Mucosa of rectum (tissue), 2 donors: ENCODE measurements at regions not wholly inside any gene's neighbourhood (a gene's known extent, or its start where the extent isn't known, plus 50 kb on each side); places are given as distances from the start of the nearest gene placed in this dataset.

Source experiments
- H3K27ac ChIP-seq, 2 donors: one replicate each; pipeline ENCODE4 v1.7.0; 2013; ENCODE audit warnings: inconsistent platforms in 2 of 2, low read depth in 2 of 2, low read length in 2 of 2
- H3K27me3 ChIP-seq, 2 donors: one replicate each; pipeline ENCODE4 v1.7.0; 2013; ENCODE audit warnings: low read length in 2 of 2; ENCODE audit not compliant: control insufficient read depth in 2 of 2, insufficient read depth in 2 of 2
- H3K36me3 ChIP-seq, 2 donors: one replicate each; pipeline ENCODE4 v1.7.0; 2013; ENCODE audit warnings: low read length in 2 of 2; ENCODE audit not compliant: control insufficient read depth in 2 of 2, insufficient read depth in 2 of 2
- H3K4me1 ChIP-seq, 2 donors: one replicate each; pipeline ENCODE4 v1.7.0; 2013; ENCODE audit warnings: low read length in 2 of 2, mild to moderate bottlenecking in 1 of 2; ENCODE audit not compliant: control insufficient read depth in 2 of 2, insufficient read depth in 2 of 2
- H3K4me3 ChIP-seq, 2 donors: one replicate each; pipeline ENCODE4 v1.7.0; 2013; ENCODE audit warnings: low read length in 2 of 2
- H3K9ac ChIP-seq, 2 donors: one replicate each; pipeline ENCODE4 v1.7.0; 2013; ENCODE audit warnings: low read length in 2 of 2, low read depth in 1 of 2, mild to moderate bottlenecking in 1 of 2
- H3K9me3 ChIP-seq, 2 donors: one replicate each; pipeline ENCODE4 v1.7.0; 2013; ENCODE audit warnings: low read length in 2 of 2; ENCODE audit not compliant: control insufficient read depth in 2 of 2
- donor health status: healthy.
- donor health status: Normal muscosa, but diverticular disease.

GRCh38 chr5:34576891-34577666 lies 79.0 kb upstream of the RAI14 start:
- H3K9me3 ChIP-seq = no peaks in the 10 kb centered on the region
- peaks cover 0 to 3% of the 10 kb centered on the region in 2 donors for H3K4me1 ChIP-seq
- no peak overlapping the region for H3K27ac ChIP-seq
- no peaks in the 10 kb centered on the region for H3K36me3 ChIP-seq
- no peaks in the 10 kb centered on the region for H3K27me3 ChIP-seq
- H3K9ac ChIP-seq = no peak overlapping the region
- no peak overlapping the region for H3K4me3 ChIP-seq

DNA sequence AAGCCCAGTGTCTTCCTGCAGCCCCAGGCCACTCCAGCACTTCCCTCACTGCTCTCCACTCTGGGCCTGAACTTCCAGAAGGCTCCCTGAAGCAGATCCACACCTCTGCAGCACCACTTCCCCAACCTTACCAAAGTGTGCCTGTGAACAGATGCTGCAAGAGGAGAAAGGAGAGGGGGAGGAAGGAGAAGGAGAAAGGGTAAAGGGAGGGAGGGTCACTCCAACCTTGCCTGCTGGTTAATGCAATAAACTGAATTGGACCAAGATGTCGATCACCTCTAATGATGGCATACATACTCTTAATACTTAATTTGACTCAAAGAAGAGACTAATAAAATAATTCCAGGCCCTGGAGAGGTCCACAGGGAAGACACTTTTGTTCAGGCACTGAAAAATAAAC lies 77.2 kb upstream of the RAI14 start:
- H3K9me3 ChIP-seq = no peaks in the 10 kb centered on the region
- no peaks in the 10 kb centered on the region for H3K36me3 ChIP-seq
- no peak overlapping the region for H3K9ac ChIP-seq
- no peak overlapping the region for H3K4me3 ChIP-seq
- no peak overlapping the region for H3K27ac ChIP-seq
- peaks cover 0 to 3% of the 10 kb centered on the region in 2 donors for H3K4me1 ChIP-seq
- H3K27me3 ChIP-seq = no peaks in the 10 kb centered on the region

GRCh38 chr5:34580983-34581382 lies 75.1 kb upstream of the RAI14 start:
- H3K4me3 ChIP-seq = no peak overlapping the region
- H3K27ac ChIP-seq = no peak overlapping the region
- H3K9ac ChIP-seq = no peak overlapping the region
- no peaks in the 10 kb centered on the region for H3K9me3 ChIP-seq
- no peaks in the 10 kb centered on the region for H3K36me3 ChIP-seq
- H3K4me1 ChIP-seq = no peaks in the 10 kb centered on the region
- H3K27me3 ChIP-seq = no peaks in the 10 kb centered on the region

- H3K9ac ChIP-seq = no peak overlapping the region
- H3K27me3 ChIP-seq = no peaks in the 10 kb centered on the region
- no peaks in the 10 kb centered on the region for H3K36me3 ChIP-seq
- no peak overlapping the region for H3K4me3 ChIP-seq
- H3K4me1 ChIP-seq = no peaks in the 10 kb centered on the region
- no peaks in the 10 kb centered on the region for H3K9me3 ChIP-seq
- no peak overlapping the region for H3K27ac ChIP-seq
Observed at GRCh38 chr5:34582371-34582770, 73.8 kb upstream of the RAI14 start.

- Histone ChIP-seq H3K9me3 (no peaks in the 10 kb centered on the region), H3K27me3 (no peaks in the 10 kb centered on the region), H3K27ac (no peak overlapping the region), H3K36me3 (no peaks in the 10 kb centered on the region), H3K4me3 (no peak overlapping the region), H3K4me1 (no peaks in the 10 kb centered on the region), H3K9ac (no peak overlapping the region)
Observed at GRCh38 chr5:34583167-34583566, 73.0 kb upstream of the RAI14 start.

DNA sequence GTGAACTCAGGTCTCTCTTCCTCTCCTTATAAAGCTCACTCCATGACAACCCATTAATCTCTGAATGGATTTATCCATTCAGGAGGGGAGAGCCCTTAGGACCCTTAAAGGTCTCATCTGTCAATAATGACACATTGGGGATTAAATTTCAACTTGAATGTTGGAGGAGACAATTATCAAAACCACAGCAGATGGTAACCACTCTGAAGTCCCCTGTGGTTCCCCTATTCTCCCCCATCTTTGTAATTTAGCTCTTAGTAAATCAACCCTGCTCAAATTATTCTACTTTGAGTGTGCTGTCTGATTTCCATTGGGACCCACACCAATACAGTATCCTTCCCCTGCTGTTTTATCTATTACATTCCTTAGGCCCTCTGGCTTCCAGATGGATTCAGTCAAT lies 72.0 kb upstream of the RAI14 start:
- no peaks in the 10 kb centered on the region for H3K4me1 ChIP-seq
- no peak overlapping the region for H3K9ac ChIP-seq
- no peaks in the 10 kb centered on the region for H3K9me3 ChIP-seq
- no peak overlapping the region for H3K4me3 ChIP-seq
- H3K36me3 ChIP-seq = no peaks in the 10 kb centered on the region
- H3K27ac ChIP-seq = no peak overlapping the region
- H3K27me3 ChIP-seq = no peaks in the 10 kb centered on the region

GRCh38 chr5:34585601-34586104 lies 70.5 kb upstream of the RAI14 start:
- H3K4me1 ChIP-seq = no peaks in the 10 kb centered on the region
- H3K27ac ChIP-seq = no peak overlapping the region
- no peaks in the 10 kb centered on the region for H3K9me3 ChIP-seq
- H3K4me3 ChIP-seq = no peak overlapping the region
- H3K9ac ChIP-seq = no peak overlapping the region
- no peaks in the 10 kb centered on the region for H3K36me3 ChIP-seq
- H3K27me3 ChIP-seq = no peaks in the 10 kb centered on the region

GRCh38 chr5:34586117-34586885 lies 69.8 kb upstream of the RAI14 start:
- Histone ChIP-seq H3K27ac (no peak overlapping the region), H3K4me3 (no peak overlapping the region), H3K27me3 (no peaks in the 10 kb centered on the region), H3K9me3 (no peaks in the 10 kb centered on the region), H3K4me1 (no peaks in the 10 kb centered on the region), H3K36me3 (no peaks in the 10 kb centered on the region), H3K9ac (no peak overlapping the region)

GRCh38 chr5:34587355-34588241 lies 68.5 kb upstream of the RAI14 start:
- H3K9ac ChIP-seq = no peak overlapping the region
- H3K9me3 ChIP-seq = no peaks in the 10 kb centered on the region
- no peaks in the 10 kb centered on the region for H3K27me3 ChIP-seq
- H3K27ac ChIP-seq = no peak overlapping the region
- no peaks in the 10 kb centered on the region for H3K36me3 ChIP-seq
- no peaks in the 10 kb centered on the region for H3K4me1 ChIP-seq
- H3K4me3 ChIP-seq = no peak overlapping the region
